ENCODE measurements at regions not wholly inside any gene's neighbourhood (a gene's known extent, or its start where the extent isn't known, plus 50 kb on each side); places are given as distances from the start of the nearest gene placed in this dataset.
"Not testable (repeated sequence)": the region's sequence is repeated elsewhere in the genome, so short reads cannot be mapped to it uniquely, and the experiment has no call there.

DNA sequence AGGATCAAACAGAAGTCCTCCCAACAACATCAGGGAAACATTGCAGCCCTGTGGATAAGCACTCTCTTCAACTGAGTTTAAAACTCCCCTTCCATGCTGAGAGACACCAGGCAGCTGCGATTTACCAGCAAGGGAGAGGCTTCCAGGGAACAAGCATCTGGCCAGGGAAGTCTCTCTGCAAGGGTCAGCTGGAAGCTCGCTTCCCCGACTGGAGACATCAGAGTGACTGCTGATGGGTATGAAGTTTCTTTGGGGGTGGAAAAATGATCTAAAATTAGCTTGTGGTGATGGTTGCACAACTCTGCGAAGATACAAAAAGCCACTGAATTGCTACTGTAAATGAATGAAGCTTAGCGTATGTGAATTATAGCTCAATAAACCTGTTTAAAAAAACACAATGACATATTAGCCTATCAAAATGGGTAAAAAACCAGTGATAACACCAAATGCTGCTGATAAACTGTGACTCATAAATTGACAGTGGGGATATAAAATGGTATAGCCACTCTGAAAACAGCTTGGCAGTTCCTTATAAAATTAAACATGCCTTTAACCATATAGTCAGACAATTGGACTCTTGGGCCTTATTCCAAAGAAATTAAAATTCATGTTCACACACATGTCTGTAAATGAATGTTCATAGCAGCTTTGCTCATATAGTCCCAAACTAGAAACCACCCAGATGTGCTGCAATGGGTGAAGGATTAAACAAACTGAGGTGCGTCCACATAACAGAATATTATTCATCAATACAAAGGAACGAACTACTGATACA lies 1082.0 kb downstream of the SOCS6 start:
- H3K4me1 Mint-ChIP-seq = no peaks in the 10 kb centered on the region
- Histone ChIP-seq H3K27me3 (ENCODE audit: control insufficient read depth in 2 of 2, insufficient read depth in 2 of 2, low read length in 2 of 2) (no peaks in the 10 kb centered on the region), H3K9me3 (ENCODE audit: control insufficient read depth in 2 of 3, low read length in 3 of 3) (peaks cover 0 to 10% (median 0%) of the 10 kb centered on the region in 3 experiments), H3K27ac (ENCODE audit: low read depth, low read length) (no peak overlapping the region), H3K4me1 (ENCODE audit: control insufficient read depth in 2 of 2, insufficient read depth in 2 of 2, low read length in 2 of 2) (no peaks in the 10 kb centered on the region), H3K36me3 (ENCODE audit: control insufficient read depth in 2 of 3, insufficient read depth in 3 of 3, low read length in 3 of 3) (no peaks in the 10 kb centered on the region), H3K4me3 (ENCODE audit: low read length) (no peak overlapping the region)
- no peaks in the 10 kb centered on the region for H3K36me3 Mint-ChIP-seq
- peaks cover 0 to 9% (median 0%) of the 10 kb centered on the region in 5 donors for H3K27me3 Mint-ChIP-seq
- intact Hi-C loops (cut with micrococcal nuclease) = no loop called here
- CTCF ChIA-PET = no interaction called here
- no peak for ATAC-seq
- no peak overlapping the region for H3K27ac Mint-ChIP-seq
- POLR2A ChIA-PET = no interaction called here
- H3K4me3 Mint-ChIP-seq = no peak overlapping the region
- peaks cover 6 to 22% (median 14%) of the 10 kb centered on the region in 11 donors for H3K9me3 Mint-ChIP-seq
- DNase-seq = no peak

DNA sequence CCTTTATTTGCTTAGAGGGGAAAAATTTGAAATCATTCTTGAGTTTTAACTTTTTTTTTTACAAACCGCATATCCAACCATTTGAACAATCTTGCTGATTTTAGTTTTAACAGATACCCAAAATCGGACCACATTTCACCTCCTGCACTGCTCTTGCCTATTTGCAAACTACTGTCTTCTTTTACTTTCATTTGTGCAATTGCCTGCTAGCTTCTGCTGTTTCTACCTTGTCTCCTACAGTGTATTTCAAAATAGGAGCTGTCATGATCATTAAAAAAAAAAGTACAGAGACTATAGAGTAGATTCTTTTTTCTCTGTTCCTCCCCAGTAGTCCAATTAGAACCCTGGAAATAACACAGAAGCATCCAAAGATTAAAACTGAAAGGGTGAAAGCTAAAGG lies 1081.2 kb downstream of the SOCS6 start:
- Histone ChIP-seq H3K4me3 (ENCODE audit: low read length) (no peak overlapping the region), H3K36me3 (ENCODE audit: control insufficient read depth in 2 of 3, insufficient read depth in 3 of 3, low read length in 3 of 3) (no peaks in the 10 kb centered on the region), H3K4me1 (ENCODE audit: control insufficient read depth in 2 of 2, insufficient read depth in 2 of 2, low read length in 2 of 2) (no peaks in the 10 kb centered on the region), H3K9me3 (ENCODE audit: control insufficient read depth in 2 of 3, low read length in 3 of 3) (peaks cover 0 to 10% (median 0%) of the 10 kb centered on the region in 3 experiments), H3K27me3 (ENCODE audit: control insufficient read depth in 2 of 2, insufficient read depth in 2 of 2, low read length in 2 of 2) (no peaks in the 10 kb centered on the region), H3K27ac (ENCODE audit: low read depth, low read length) (no peak overlapping the region)
- Mint-ChIP-seq H3K4me1 (no peaks in the 10 kb centered on the region), H3K27me3 (peaks cover 0 to 9% (median 0%) of the 10 kb centered on the region in 5 donors), H3K9me3 (peaks cover 6 to 26% (median 15%) of the 10 kb centered on the region in 11 donors), H3K36me3 (no peaks in the 10 kb centered on the region), H3K4me3 (no peak overlapping the region), H3K27ac (no peak overlapping the region)
- intact Hi-C loops (cut with micrococcal nuclease) = no loop called here
- ChIA-PET POLR2A (no interaction called here), CTCF (no interaction called here)
- ATAC-seq (no peak), DNase-seq (no peak)

DNA sequence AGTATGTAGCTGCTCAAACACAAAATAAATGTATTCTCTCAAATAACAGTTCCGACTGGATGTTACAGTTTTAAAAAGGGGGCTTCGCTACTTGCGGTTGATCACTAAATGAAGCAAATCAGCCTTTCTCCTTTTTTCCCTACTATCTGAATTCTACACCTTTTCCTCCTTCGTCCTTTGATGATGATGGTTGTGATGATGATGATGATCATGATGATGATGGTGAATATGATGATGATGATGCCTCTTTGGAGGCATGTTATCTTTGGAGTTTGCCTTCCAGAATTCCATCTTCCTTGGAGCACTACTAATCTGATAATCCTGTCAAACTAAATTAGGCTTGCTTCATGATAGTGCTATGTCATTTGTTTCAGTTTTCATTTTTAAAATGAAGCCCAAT lies 1073.3 kb downstream of the SOCS6 start:
- no peaks in the 10 kb centered on the region for H3K27me3 ChIP-seq (ENCODE audit: control insufficient read depth in 2 of 2, insufficient read depth in 2 of 2, low read length in 2 of 2)
- peaks cover 0 to 9% (median 0%) of the 10 kb centered on the region in 3 experiments for H3K9me3 ChIP-seq (ENCODE audit: control insufficient read depth in 2 of 3, low read length in 3 of 3)
- ChIA-PET POLR2A (no interaction called here), CTCF (no interaction called here)
- H3K27ac ChIP-seq (ENCODE audit: low read depth, low read length) = no peak overlapping the region
- H3K27me3 Mint-ChIP-seq = peaks cover 0 to 8% (median 0%) of the 10 kb centered on the region in 5 donors
- H3K4me1 Mint-ChIP-seq = no peaks in the 10 kb centered on the region
- H3K4me3 Mint-ChIP-seq = no peak overlapping the region
- H3K9me3 Mint-ChIP-seq = peaks cover 6 to 19% (median 14%) of the 10 kb centered on the region in 11 donors
- no peak overlapping the region for H3K27ac Mint-ChIP-seq
- no peak overlapping the region for H3K4me3 ChIP-seq (ENCODE audit: low read length)
- ATAC-seq (no peak), DNase-seq (no peak)
- intact Hi-C loops (cut with micrococcal nuclease) = no loop called here
- H3K4me1 ChIP-seq (ENCODE audit: control insufficient read depth in 2 of 2, insufficient read depth in 2 of 2, low read length in 2 of 2) = no peaks in the 10 kb centered on the region
- H3K36me3 ChIP-seq (ENCODE audit: control insufficient read depth in 2 of 3, insufficient read depth in 3 of 3, low read length in 3 of 3) = no peaks in the 10 kb centered on the region
- no peaks in the 10 kb centered on the region for H3K36me3 Mint-ChIP-seq

DNA sequence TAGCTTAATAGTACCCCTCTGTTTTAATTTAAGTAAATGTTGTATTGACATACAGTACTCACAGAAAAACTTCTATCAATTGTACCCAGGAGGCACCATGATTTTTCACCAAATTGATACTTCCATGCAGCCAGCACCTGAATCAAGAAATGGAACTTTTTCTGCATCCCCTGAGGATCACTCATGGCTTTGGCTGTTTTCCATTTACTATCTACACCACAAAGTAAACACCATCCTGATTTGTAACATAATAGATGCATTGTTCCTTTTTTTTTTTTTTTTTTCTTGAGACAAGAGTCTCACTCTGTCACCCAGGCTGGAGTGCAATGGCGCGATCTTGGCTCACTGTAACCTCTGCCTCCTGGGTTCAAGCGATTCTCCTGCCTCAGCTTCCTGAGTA lies 1066.8 kb downstream of the SOCS6 start:
- H3K4me3 ChIP-seq (ENCODE audit: low read length); H3K27me3 ChIP-seq (ENCODE audit: control insufficient read depth in 2 of 2, insufficient read depth in 2 of 2, low read length in 2 of 2); POLR2A ChIA-PET; CTCF ChIA-PET; H3K27ac Mint-ChIP-seq; H3K36me3 ChIP-seq (ENCODE audit: control insufficient read depth in 2 of 3, insufficient read depth in 3 of 3, low read length in 3 of 3); H3K4me1 Mint-ChIP-seq; ATAC-seq; H3K4me1 ChIP-seq (ENCODE audit: control insufficient read depth in 2 of 2, insufficient read depth in 2 of 2, low read length in 2 of 2); intact Hi-C loops (cut with micrococcal nuclease); H3K9me3 ChIP-seq (ENCODE audit: control insufficient read depth in 2 of 3, low read length in 3 of 3); H3K4me3 Mint-ChIP-seq; H3K9me3 Mint-ChIP-seq; H3K27ac ChIP-seq (ENCODE audit: low read depth, low read length); H3K36me3 Mint-ChIP-seq; H3K27me3 Mint-ChIP-seq; DNase-seq: not testable (repeated sequence)

DNA sequence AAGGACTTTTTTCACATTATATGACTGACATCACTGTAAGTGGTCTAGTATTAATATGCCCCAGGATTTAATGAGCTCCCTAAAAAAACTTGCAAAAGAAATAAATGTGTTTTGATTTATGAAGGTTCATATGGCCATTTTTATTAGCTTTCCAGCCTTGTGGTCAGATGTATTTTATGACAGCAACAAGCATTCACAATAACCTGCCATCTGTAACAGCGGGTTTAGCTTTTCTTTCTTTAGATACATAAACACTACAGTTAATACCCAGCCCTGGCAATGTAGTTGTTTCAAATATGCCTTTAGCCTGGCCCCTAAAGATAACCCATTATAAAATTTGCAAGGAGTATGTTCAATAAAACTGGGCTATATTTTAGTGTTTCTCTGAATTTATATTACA lies 1063.8 kb downstream of the SOCS6 start:
- peaks cover 0 to 2% (median 0%) of the 10 kb centered on the region in 11 donors for H3K9me3 Mint-ChIP-seq
- H3K27ac ChIP-seq (ENCODE audit: low read depth, low read length) = no peak overlapping the region
- ATAC-seq = no peak
- no peaks in the 10 kb centered on the region for H3K27me3 Mint-ChIP-seq
- no peak overlapping the region for H3K4me3 ChIP-seq (ENCODE audit: low read length)
- no peak for DNase-seq
- POLR2A ChIA-PET = no interaction called here
- no peaks in the 10 kb centered on the region for H3K36me3 Mint-ChIP-seq
- no peaks in the 10 kb centered on the region for H3K4me1 Mint-ChIP-seq
- H3K9me3 ChIP-seq (ENCODE audit: control insufficient read depth in 2 of 3, low read length in 3 of 3) = no peaks in the 10 kb centered on the region
- H3K27ac Mint-ChIP-seq = no peak overlapping the region
- intact Hi-C loops (cut with micrococcal nuclease) = no loop called here
- CTCF ChIA-PET = interaction anchor here (0.5 kb wide), 1 partner anchor 420 kb away, joined by 3 read pairs; no protein-coding TSS in a partner anchor
- no peaks in the 10 kb centered on the region for H3K36me3 ChIP-seq (ENCODE audit: control insufficient read depth in 2 of 3, insufficient read depth in 3 of 3, low read length in 3 of 3)
- H3K4me3 Mint-ChIP-seq = no peak overlapping the region
- no peaks in the 10 kb centered on the region for H3K27me3 ChIP-seq (ENCODE audit: control insufficient read depth in 2 of 2, insufficient read depth in 2 of 2, low read length in 2 of 2)
- no peaks in the 10 kb centered on the region for H3K4me1 ChIP-seq (ENCODE audit: control insufficient read depth in 2 of 2, insufficient read depth in 2 of 2, low read length in 2 of 2)

DNA sequence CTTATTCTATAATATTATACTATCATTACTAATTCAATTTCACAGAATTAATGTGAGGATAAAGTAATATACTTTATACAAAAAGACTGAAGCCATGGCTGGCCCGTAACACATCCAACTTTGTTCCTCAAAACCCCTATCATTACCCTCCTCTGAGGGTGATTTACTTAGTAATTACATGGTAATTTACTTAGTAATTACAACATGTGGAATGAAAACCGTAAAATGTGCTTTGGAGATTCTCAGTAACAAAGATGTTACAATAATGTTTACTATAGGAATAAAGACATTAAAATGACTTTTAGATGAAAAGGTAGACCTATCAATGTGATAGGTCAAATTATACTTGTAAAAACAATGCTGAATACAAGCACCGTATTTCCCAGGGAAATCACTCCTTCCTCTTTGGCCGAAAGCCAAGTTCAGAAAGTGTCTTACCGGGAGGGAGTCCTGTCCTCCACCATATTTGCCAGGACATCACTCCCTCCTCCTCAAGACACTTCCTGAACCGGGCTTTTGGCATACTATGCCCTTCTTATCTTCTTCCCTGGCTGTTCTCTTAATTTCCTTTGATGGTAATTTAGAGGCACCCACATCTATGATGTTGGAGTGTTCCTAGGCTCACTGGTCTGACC lies 1047.8 kb downstream of the SOCS6 start:
- Mint-ChIP-seq H3K9me3 (peaks cover 0 to 5% (median 0%) of the 10 kb centered on the region in 11 donors), H3K27ac (no peak overlapping the region), H3K36me3 (no peaks in the 10 kb centered on the region), H3K4me3 (no peak overlapping the region), H3K27me3 (no peaks in the 10 kb centered on the region), H3K4me1 (peaks cover 0 to 5% (median 0%) of the 10 kb centered on the region in 7 donors)
- ChIA-PET CTCF (no interaction called here), POLR2A (no interaction called here)
- H3K36me3 ChIP-seq (ENCODE audit: control insufficient read depth in 2 of 3, insufficient read depth in 3 of 3, low read length in 3 of 3) = no peaks in the 10 kb centered on the region
- no peaks in the 10 kb centered on the region for H3K9me3 ChIP-seq (ENCODE audit: control insufficient read depth in 2 of 3, low read length in 3 of 3)
- no peak overlapping the region for H3K27ac ChIP-seq (ENCODE audit: low read depth, low read length)
- no peaks in the 10 kb centered on the region for H3K27me3 ChIP-seq (ENCODE audit: control insufficient read depth in 2 of 2, insufficient read depth in 2 of 2, low read length in 2 of 2)
- ATAC-seq = no peak
- no peaks in the 10 kb centered on the region for H3K4me1 ChIP-seq (ENCODE audit: control insufficient read depth in 2 of 2, insufficient read depth in 2 of 2, low read length in 2 of 2)
- H3K4me3 ChIP-seq (ENCODE audit: low read length) = no peak overlapping the region
- intact Hi-C loops (cut with micrococcal nuclease) = no loop called here
- DNase-seq = no peak

DNA sequence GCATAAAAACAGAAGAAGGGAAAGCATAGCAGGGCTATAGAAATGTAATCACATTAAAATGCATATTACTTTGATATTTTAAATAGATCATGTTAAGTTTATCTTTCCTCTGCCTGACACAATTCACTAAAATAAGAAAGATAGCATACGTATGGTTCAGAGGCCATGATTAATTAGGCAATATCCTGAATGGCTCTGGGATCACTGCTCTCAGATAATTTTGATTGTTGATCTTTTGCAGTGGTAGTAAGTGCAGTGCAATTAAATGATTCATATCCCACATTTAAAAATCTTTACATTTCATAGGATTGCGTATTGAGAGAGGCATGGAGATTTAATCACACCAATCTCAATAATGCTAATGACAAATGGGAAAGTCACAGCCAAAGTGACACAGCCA lies 1040.7 kb downstream of the SOCS6 start:
- H3K27me3 ChIP-seq (ENCODE audit: control insufficient read depth in 2 of 2, insufficient read depth in 2 of 2, low read length in 2 of 2) = no peaks in the 10 kb centered on the region
- H3K9me3 Mint-ChIP-seq = peaks cover 0 to 5% (median 0%) of the 10 kb centered on the region in 11 donors
- peaks cover 0 to 4% (median 0%) of the 10 kb centered on the region in 5 donors for H3K27me3 Mint-ChIP-seq
- H3K4me1 ChIP-seq (ENCODE audit: control insufficient read depth in 2 of 2, insufficient read depth in 2 of 2, low read length in 2 of 2) = no peaks in the 10 kb centered on the region
- no peaks in the 10 kb centered on the region for H3K36me3 ChIP-seq (ENCODE audit: control insufficient read depth in 2 of 3, insufficient read depth in 3 of 3, low read length in 3 of 3)
- ATAC-seq (no peak), DNase-seq (no peak)
- no peak overlapping the region for H3K27ac Mint-ChIP-seq
- H3K27ac ChIP-seq (ENCODE audit: low read depth, low read length) = no peak overlapping the region
- H3K9me3 ChIP-seq (ENCODE audit: control insufficient read depth in 2 of 3, low read length in 3 of 3) = no peaks in the 10 kb centered on the region
- H3K36me3 Mint-ChIP-seq = no peaks in the 10 kb centered on the region
- H3K4me3 ChIP-seq (ENCODE audit: low read length) = no peak overlapping the region
- no peaks in the 10 kb centered on the region for H3K4me1 Mint-ChIP-seq
- H3K4me3 Mint-ChIP-seq = no peak overlapping the region
- intact Hi-C loops (cut with micrococcal nuclease) = no loop called here
- CTCF ChIA-PET = no interaction called here
- POLR2A ChIA-PET = no interaction called here

Measured in naive thymus-derived CD4-positive, alpha-beta T cell (primary cell).